Neural cell (in vitro differentiated cells): ENCODE measurements at regions not wholly inside any gene's neighbourhood (a gene's known extent, or its start where the extent isn't known, plus 50 kb on each side); places are given as distances from the start of the nearest gene placed in this dataset.
A peak's percentile ranks its signal among the peaks of the same experiment; 100 is the strongest.

Source experiments
- H2AFZ ChIP-seq: fragments of 200-600, 300-800 bp; sonication (generic), shearing (Covaris generic); 2 replicates; pipeline ENCODE4 v1.6.0; 2014; ENCODE audit warnings: low read depth, mild to moderate bottlenecking, antibody characterized with exemption, low read length, moderate library complexity
- H3F3A ChIP-seq: fragments of 200-600 bp; shearing (Covaris generic); 2 replicates; pipeline ENCODE4 v1.6.1; 2016; ENCODE audit warnings: mild to moderate bottlenecking, moderate library complexity, mixed read lengths, antibody characterized with exemption, low read length; ENCODE audit not compliant: insufficient read depth, poor library complexity, severe bottlenecking
- H3K27ac ChIP-seq: fragments of 200-600, 300-800 bp; sonication (generic), shearing (Covaris generic); 2 replicates; pipeline ENCODE4 v1.5.1; 2014; ENCODE audit warnings: mild to moderate bottlenecking, low read length, moderate library complexity
- H3K27me3 ChIP-seq: fragments of 300-800, 200-600 bp; sonication (generic), shearing (Covaris generic); 2 replicates; pipeline ENCODE4 v1.6.0; 2014; ENCODE audit warnings: mild to moderate bottlenecking, low read depth, low read length, moderate library complexity; ENCODE audit not compliant: insufficient read depth
- H3K36me3 ChIP-seq: fragments of 300-800, 200-600 bp; sonication (generic), shearing (Covaris generic); 2 replicates; pipeline ENCODE4 v1.5.1; 2014; ENCODE audit warnings: mild to moderate bottlenecking, antibody characterized with exemption, low read length, moderate library complexity; ENCODE audit not compliant: insufficient read depth
- H3K4me2 ChIP-seq: fragments of 300-800, 200-600 bp; sonication (generic), shearing (Covaris generic); 2 replicates; pipeline ENCODE4 v1.6.0; 2014; ENCODE audit warnings: mild to moderate bottlenecking, low read length
- H3K4me3 ChIP-seq: fragments of 300-800, 200-600 bp; sonication (generic), shearing (Covaris generic); 2 replicates; pipeline ENCODE4 v1.5.1; 2014; ENCODE audit warnings: mild to moderate bottlenecking, low read length, moderate library complexity
- H3K79me2 ChIP-seq: fragments of 200-600 bp; shearing (Covaris generic); replicated peaks from 2 replicates; pipeline ENCODE4 v1.6.0; 2014; ENCODE audit warnings: mild to moderate bottlenecking, low read length, moderate library complexity; ENCODE audit not compliant: insufficient read depth
- H3K9ac ChIP-seq: fragments of 300-800, 200-600 bp; sonication (generic), shearing (Covaris generic); 2 replicates; pipeline ENCODE4 v1.6.1; 2016; ENCODE audit warnings: mild to moderate bottlenecking, low read length, mixed read lengths
- H3K9me2 ChIP-seq: fragments of 200-600 bp; shearing (Covaris generic); 2 replicates; pipeline ENCODE4 v1.6.1; 2016; ENCODE audit warnings: mild to moderate bottlenecking, low read length, mixed read lengths; ENCODE audit not compliant: insufficient read depth
- H3K9me3 ChIP-seq: fragments of 200-600, 300-800 bp; sonication (generic), shearing (Covaris generic); 2 replicates; pipeline ENCODE4 v1.6.1; 2016; ENCODE audit warnings: mild to moderate bottlenecking, mixed run types, low read length, moderate library complexity, mixed read lengths
- H4K20me1 ChIP-seq: fragments of 200-600 bp; shearing (Covaris generic); 2 replicates; pipeline ENCODE4 v1.6.1; 2016; ENCODE audit warnings: mild to moderate bottlenecking, mixed run types; ENCODE audit not compliant: insufficient read depth
- CTCF ChIP-seq: fragments of 450-650 bp; IDR thresholded peaks from 2 replicates; pipeline ENCODE4 v1.5.1; 2014; ENCODE audit warnings: antibody characterized with exemption, mild to moderate bottlenecking, moderate library complexity; ENCODE audit not compliant: poor library complexity, severe bottlenecking
- EP300 ChIP-seq: fragments of 450-650 bp; conservative IDR thresholded peaks from 2 replicates; pipeline ENCODE4 v1.6.1; 2014; ENCODE audit warnings: antibody characterized with exemption, mild to moderate bottlenecking, moderate library complexity; ENCODE audit not compliant: poor library complexity, severe bottlenecking
- EZH2 ChIP-seq: fragments of 200-600, 300-800 bp; shearing (Covaris generic), sonication (generic); IDR thresholded peaks from 2 replicates; pipeline ENCODE4 v1.6.1; 2014; ENCODE audit warnings: antibody characterized with exemption, low read length, borderline replicate concordance, mild to moderate bottlenecking; ENCODE audit not compliant: insufficient read depth, poor library complexity, severe bottlenecking
- MXI1 ChIP-seq: fragments of 450-650 bp; conservative IDR thresholded peaks from 2 replicates; pipeline ENCODE4 v1.6.1; 2014; ENCODE audit warnings: antibody characterized with exemption, mild to moderate bottlenecking; ENCODE audit not compliant: poor library complexity, severe bottlenecking
- POLR2AphosphoS5 ChIP-seq: IDR thresholded peaks from 2 replicates; pipeline ENCODE4 v1.6.1; 2012
- RAD21 ChIP-seq: fragments of 450-650 bp; conservative IDR thresholded peaks from 2 replicates; pipeline ENCODE4 v1.6.1; 2014; ENCODE audit warnings: antibody characterized with exemption, mild to moderate bottlenecking, moderate library complexity
- REST ChIP-seq: IDR thresholded peaks from 2 replicates; pipeline ENCODE4 v1.6.1; 2012; ENCODE audit warnings: borderline replicate concordance
- SMC3 ChIP-seq: fragments of 450-650 bp; conservative IDR thresholded peaks from 2 replicates; pipeline ENCODE4 v1.6.1; 2014; ENCODE audit warnings: antibody characterized with exemption, mild to moderate bottlenecking, moderate library complexity; ENCODE audit not compliant: poor library complexity
- TAF1 ChIP-seq: IDR thresholded peaks from 2 replicates; pipeline ENCODE4 v1.6.1; 2012; ENCODE audit warnings: low read depth

GRCh38 chr11:57126766-57127400 is 54.9 kb upstream of the LRRC55 start:
- Histone ChIP-seq H2AFZ (no peak overlapping the region), H3K27ac (no peak overlapping the region), H3F3A (no peaks in the 10 kb centered on the region), H3K9me2 (no peaks in the 10 kb centered on the region), H3K27me3 (no peaks in the 10 kb centered on the region), H4K20me1 (no peaks in the 10 kb centered on the region), H3K9me3 (no peaks in the 10 kb centered on the region), H3K9ac (no peak overlapping the region), H3K4me2 (no peak overlapping the region), H3K36me3 (no peaks in the 10 kb centered on the region), H3K4me3 (no peak overlapping the region), H3K79me2 (no peaks in the 10 kb centered on the region)
- TF ChIP-seq REST (no peak), RAD21 (no peak), EZH2 (no peak), TAF1 (no peak), EP300 (no peak), MXI1 (no peak), SMC3 (no peak), POLR2AphosphoS5 (no peak), CTCF (no peak)

- Histone ChIP-seq H3K9ac (no peak overlapping the region), H3K9me2 (no peaks in the 10 kb centered on the region), H2AFZ (no peak overlapping the region), H3K4me2 (no peak overlapping the region), H3K27ac (no peak overlapping the region), H3K9me3 (no peaks in the 10 kb centered on the region), H3K36me3 (no peaks in the 10 kb centered on the region), H3F3A (no peaks in the 10 kb centered on the region), H3K27me3 (no peaks in the 10 kb centered on the region), H3K4me3 (no peak overlapping the region), H4K20me1 (no peaks in the 10 kb centered on the region), H3K79me2 (no peaks in the 10 kb centered on the region)
- peak; percentile 55 for TF ChIP-seq CTCF
- TF ChIP-seq RAD21: peak; percentile 63
- TF ChIP-seq SMC3: peak; percentile 64
- no peak for TF ChIP-seq EP300
Observed at GRCh38 chr11:57131080-57131790, 50.5 kb upstream of the LRRC55 start.
